GM10248 (cell line): ENCODE measurements at regions not wholly inside any gene's neighbourhood (a gene's known extent, or its start where the extent isn't known, plus 50 kb on each side); places are given as distances from the start of the nearest gene placed in this dataset.

Experiments used
- CTCF ChIA-PET: fragments of 300-600 bp; sonication (Branson Sonifier 250); formaldehyde crosslinking; extraction: SDS; loops from one replicate; lab custom pipeline; 2021; ENCODE audit warnings: antibody characterized with exemption; lab: Yijun Ruan, JAX
- POLR2A ChIA-PET: fragments of 350-650 bp; sonication (Branson Sonifier 250); formaldehyde crosslinking; extraction: SDS; loops from one replicate; lab custom pipeline; 2020; ENCODE audit warnings: antibody characterized with exemption; lab: Yijun Ruan, JAX
- DNase-seq: peaks from one replicate; pipeline ENCODE4 v3.0.0; 2012; ENCODE audit errors: extremely low spot score
- TF ChIP-seq, protein P1 (sequence below): IDR thresholded peaks from 2 replicates; pipeline ENCODE4 v1.5.1; 2012; ENCODE audit warnings: mild to moderate bottlenecking, low read depth; ENCODE audit errors: extremely low read depth, missing control alignments, control extremely low read depth

DNA sequence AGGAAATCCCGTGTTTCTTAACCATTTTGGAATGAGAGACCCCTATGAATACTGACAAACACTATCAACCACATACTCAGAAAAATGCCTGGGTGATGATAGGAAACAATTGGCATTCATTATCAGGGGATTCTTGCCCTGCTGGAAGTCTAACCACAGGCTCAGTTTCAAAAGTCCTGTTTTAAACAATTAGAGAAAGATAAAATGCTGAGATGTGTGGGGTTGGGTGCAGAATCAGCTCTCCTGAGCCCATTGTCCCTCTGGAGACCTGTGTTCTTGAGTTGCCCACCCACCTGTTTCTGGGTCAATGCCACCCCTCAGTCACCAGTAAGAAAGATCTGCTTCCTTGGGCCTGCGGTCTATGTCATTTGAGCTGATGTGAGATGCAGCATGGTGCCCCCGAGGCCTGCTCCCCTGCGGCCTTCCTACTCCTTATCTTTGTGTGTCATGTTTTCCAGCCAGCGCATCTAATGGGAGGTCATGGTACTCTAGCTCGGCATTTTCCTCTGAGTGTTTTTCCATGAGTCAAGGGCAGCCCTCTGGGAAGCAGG lies 130.3 kb upstream of the PLXNA2 start:
- ChIA-PET POLR2A (no interaction called here), CTCF (no interaction called here)
- TF ChIP-seq, protein P1, sequence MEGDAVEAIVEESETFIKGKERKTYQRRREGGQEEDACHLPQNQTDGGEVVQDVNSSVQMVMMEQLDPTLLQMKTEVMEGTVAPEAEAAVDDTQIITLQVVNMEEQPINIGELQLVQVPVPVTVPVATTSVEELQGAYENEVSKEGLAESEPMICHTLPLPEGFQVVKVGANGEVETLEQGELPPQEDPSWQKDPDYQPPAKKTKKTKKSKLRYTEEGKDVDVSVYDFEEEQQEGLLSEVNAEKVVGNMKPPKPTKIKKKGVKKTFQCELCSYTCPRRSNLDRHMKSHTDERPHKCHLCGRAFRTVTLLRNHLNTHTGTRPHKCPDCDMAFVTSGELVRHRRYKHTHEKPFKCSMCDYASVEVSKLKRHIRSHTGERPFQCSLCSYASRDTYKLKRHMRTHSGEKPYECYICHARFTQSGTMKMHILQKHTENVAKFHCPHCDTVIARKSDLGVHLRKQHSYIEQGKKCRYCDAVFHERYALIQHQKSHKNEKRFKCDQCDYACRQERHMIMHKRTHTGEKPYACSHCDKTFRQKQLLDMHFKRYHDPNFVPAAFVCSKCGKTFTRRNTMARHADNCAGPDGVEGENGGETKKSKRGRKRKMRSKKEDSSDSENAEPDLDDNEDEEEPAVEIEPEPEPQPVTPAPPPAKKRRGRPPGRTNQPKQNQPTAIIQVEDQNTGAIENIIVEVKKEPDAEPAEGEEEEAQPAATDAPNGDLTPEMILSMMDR, result no peak
- no peak for DNase-seq

DNA sequence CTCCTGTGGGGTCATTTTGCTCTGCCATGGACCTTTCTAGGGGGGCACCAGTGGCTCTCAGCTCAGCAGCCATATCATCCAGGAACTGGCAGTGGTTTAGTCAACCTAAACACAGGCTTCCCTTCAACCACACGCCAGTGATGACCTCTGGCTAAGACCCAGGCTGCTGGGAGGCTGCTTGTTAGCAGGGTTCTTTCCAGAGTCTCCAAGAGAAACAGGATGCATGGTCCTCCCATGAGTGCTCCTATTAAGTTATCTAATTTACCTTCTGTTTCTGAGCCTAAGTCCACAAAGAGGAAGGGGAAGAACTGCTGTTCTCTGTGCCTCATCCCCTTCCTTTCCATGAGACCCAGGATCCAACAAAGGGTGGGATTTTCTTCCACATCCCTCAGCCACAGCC lies 137.3 kb upstream of the PLXNA2 start:
- ChIA-PET CTCF (interaction anchor here (1.0 kb wide), 1 partner anchor 9 kb away, joined by 3 read pairs; no protein-coding TSS in a partner anchor), POLR2A (no interaction called here)
- TF ChIP-seq, protein P1, result no peak
- DNase-seq, result no peak

DNA sequence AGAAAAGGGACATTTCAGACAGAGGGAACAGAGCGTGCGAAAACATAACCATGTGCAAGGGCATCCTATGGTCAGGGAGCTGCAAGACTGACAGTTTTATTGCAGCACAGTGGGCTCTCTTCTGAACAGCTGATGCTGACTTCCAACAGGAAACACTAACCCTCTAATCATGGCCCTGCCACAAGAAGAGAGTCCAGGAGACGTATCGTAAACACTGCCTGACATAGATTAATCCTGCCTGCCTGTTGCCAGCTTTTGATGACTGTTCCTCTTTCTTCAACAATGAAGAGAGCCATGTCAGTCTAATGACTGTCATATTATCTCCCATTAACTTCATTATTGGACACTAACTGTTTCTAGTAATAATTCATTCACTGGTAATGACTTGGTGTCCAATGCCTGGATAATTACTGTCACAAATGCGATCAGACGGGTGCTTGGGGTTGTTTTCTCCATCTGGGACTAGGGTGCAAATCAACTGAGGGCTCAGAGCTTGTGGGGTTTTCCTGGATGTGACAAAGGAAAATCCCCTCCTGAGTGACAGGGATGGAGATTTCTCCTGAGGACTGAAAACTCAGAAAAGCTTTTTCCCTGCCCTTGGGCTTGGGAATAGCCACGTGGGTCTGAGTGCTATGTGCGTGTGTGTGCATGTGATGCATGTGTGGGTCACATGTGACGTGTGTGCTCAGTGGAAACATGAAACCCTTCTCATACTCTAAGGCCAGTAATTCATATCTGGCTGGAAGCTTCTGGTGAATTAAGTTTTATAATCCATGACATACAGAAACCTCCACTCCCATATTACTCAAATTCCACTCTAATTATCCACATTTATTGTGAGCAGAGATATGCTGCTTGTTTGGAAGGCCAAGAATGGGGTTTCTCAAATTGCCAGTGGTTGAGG lies 144.0 kb upstream of the PLXNA2 start:
- CTCF ChIA-PET, result no interaction called here
- TF ChIP-seq, protein P1, result no peak
- DNase-seq, result no peak
- POLR2A ChIA-PET, result no interaction called here

DNA sequence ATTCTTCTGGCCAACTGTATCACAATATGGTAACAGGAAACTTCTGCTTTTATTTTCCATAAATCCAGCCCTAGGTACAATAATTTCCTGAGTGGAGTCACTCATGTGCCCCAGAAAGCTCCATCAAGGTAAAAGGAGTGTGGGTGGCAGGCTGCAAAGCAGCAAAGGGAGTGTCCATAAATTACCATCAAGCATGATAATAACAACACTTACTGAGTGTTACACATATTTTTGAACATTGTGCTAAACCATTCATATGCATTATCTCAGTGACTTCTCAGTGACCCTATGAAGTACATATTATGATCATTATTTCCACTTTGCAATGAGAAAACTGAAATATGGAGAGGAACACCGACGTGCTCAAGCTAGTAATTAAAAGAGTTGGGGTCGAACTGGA lies 149.2 kb upstream of the PLXNA2 start:
- no peak for DNase-seq
- ChIA-PET POLR2A (no interaction called here), CTCF (interaction anchor here (1.2 to 1.5 kb wide), 2 partner anchors 8 to 12 kb away, joined by 3 read pairs; no protein-coding TSS in a partner anchor)
- TF ChIP-seq, protein P1, result no peak

DNA sequence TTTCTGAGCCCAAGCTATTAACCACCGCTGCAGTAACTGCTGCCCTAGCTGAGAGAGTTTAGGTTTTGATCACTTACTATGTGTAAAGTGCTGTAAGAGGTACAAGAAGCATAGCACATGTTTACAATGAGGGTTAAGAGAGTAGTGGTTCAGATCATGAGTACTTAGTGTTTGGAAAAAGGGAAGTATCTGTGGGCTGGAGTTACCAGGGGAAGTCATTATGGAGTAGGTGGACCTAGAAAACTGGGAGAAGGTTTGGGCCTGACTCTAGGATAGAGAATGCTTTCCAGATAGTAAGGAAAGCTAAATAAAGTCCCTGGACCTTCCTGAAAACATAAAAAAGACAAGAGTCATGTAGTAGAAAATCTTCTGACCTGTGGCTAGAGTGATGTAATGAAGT lies 149.6 kb upstream of the PLXNA2 start:
- no peak for DNase-seq
- ChIA-PET CTCF (interaction anchor here (1.2 to 1.5 kb wide), 2 partner anchors 9 to 12 kb away, joined by 3 read pairs; no protein-coding TSS in a partner anchor), POLR2A (no interaction called here)
- TF ChIP-seq, protein P1, result no peak

DNA sequence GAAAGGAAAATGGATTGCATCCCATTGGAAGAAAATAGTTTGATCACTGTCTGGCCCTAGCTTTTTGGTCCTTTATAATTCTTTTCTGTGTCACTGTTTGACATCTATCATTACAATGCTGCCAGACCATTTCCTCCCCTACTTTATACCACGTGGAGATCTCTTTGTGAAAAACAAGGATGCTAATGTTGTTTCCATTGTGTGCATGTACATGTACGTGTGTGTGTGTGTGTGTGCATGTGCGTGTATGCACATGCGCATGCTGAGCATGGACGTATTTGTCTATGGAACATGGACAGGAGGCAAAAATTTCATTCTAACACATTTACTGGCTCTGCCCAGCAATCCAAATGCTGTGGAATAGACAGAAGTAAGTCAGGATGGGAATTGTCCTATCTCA lies 153.1 kb upstream of the PLXNA2 start:
- POLR2A ChIA-PET, result no interaction called here
- CTCF ChIA-PET, result interaction anchor here (1.6 kb wide), 1 partner anchor 12 kb away, joined by 4 read pairs; no protein-coding TSS in a partner anchor
- no peak for DNase-seq
- TF ChIP-seq, protein P1, result no peak
